ENCODE measurements at regions not wholly inside any gene's neighbourhood (a gene's known extent, or its start where the extent isn't known, plus 50 kb on each side); places are given as distances from the start of the nearest gene placed in this dataset.

DNA sequence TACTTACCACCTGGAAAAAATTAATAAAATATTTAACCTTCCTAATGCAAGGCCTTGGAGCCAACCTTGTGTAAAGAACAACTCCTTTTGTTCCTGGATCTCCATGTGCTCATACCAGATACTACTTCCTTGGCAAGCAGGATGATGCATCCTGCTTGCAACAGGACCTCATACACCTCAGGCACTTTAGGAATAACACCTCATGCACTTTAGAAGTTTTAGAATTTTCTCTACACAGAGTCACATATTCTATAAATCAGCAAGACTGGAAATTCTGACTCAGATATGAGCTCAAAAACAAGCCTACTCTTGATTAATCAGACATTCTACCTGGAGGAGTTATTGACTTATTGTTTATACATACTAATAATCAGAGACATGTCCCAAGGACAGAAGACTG lies 209.6 kb upstream of the CDH10 start:
- intact Hi-C loops (cut with micrococcal nuclease; ENCODE audit: unreplicated experiment) = no loop called here
- no TSS peak for BruUV-seq (replicated peaks)
- Histone ChIP-seq H3K4me1 (ENCODE audit: insufficient read depth, low read length, poor library complexity, severe bottlenecking) (no peaks in the 10 kb centered on the region), H3K4me3 (ENCODE audit: low read depth, low read length, poor library complexity, severe bottlenecking) (no peak overlapping the region), H3K9me3 (ENCODE audit: low read depth, low read length, poor library complexity, severe bottlenecking) (no peaks in the 10 kb centered on the region), H3K27me3 (replicated peaks; ENCODE audit: insufficient read depth, low read depth, low read length, poor library complexity) (no peaks in the 10 kb centered on the region), H3K36me3 (ENCODE audit: insufficient read depth, low read length, poor library complexity, severe bottlenecking) (no peaks in the 10 kb centered on the region), H3K27ac (ENCODE audit: low read depth, low read length, poor library complexity, severe bottlenecking) (no peak overlapping the region)
- POLR2A ChIA-PET (ENCODE audit: low non-redundant PET) = no interaction called here
- CTCF ChIA-PET = no interaction called here
- DNase-seq (ENCODE audit: low spot score) = no peak
- TF ChIP-seq, protein P1, sequence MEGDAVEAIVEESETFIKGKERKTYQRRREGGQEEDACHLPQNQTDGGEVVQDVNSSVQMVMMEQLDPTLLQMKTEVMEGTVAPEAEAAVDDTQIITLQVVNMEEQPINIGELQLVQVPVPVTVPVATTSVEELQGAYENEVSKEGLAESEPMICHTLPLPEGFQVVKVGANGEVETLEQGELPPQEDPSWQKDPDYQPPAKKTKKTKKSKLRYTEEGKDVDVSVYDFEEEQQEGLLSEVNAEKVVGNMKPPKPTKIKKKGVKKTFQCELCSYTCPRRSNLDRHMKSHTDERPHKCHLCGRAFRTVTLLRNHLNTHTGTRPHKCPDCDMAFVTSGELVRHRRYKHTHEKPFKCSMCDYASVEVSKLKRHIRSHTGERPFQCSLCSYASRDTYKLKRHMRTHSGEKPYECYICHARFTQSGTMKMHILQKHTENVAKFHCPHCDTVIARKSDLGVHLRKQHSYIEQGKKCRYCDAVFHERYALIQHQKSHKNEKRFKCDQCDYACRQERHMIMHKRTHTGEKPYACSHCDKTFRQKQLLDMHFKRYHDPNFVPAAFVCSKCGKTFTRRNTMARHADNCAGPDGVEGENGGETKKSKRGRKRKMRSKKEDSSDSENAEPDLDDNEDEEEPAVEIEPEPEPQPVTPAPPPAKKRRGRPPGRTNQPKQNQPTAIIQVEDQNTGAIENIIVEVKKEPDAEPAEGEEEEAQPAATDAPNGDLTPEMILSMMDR (conservative IDR thresholded peaks at IDR 0.05; ENCODE audit: low read depth, low read length) = no peak

DNA sequence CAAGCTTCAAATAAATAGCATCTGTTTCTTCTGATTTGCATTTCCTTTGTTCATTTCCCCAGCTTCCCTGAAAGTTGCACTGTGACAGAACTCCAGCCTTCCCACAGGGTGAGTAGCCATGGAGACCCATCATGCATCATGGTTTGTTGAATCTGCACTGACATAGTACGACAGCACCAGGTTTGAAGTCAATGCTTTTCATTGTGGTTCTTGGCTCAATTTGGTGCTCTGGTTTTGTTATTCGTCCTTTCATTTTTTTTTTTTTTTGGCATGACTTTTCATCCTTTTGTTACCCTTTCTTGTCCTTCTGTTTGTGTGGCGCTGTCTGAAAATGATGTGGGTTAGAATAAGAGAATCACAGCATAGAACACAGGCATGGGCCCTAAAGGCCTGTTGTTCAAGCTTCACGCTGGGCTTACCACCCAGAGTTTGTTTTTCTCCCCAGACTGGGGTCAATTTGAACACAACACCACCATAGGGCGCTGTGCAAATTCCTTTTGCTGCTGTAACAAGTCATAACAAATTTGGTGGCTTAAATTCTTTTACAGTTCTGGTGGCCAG lies 206.2 kb upstream of the CDH10 start:
- no TSS peak for BruUV-seq (replicated peaks)
- Histone ChIP-seq H3K27me3 (replicated peaks; ENCODE audit: insufficient read depth, low read depth, low read length, poor library complexity) (no peaks in the 10 kb centered on the region), H3K4me3 (ENCODE audit: low read depth, low read length, poor library complexity, severe bottlenecking) (no peak overlapping the region), H3K36me3 (ENCODE audit: insufficient read depth, low read length, poor library complexity, severe bottlenecking) (no peaks in the 10 kb centered on the region), H3K27ac (ENCODE audit: low read depth, low read length, poor library complexity, severe bottlenecking) (no peak overlapping the region), H3K4me1 (ENCODE audit: insufficient read depth, low read length, poor library complexity, severe bottlenecking) (no peaks in the 10 kb centered on the region), H3K9me3 (ENCODE audit: low read depth, low read length, poor library complexity, severe bottlenecking) (no peaks in the 10 kb centered on the region)
- intact Hi-C loops (cut with micrococcal nuclease; ENCODE audit: unreplicated experiment) = no loop called here
- POLR2A ChIA-PET (ENCODE audit: low non-redundant PET) = no interaction called here
- CTCF ChIA-PET = no interaction called here
- no peak for DNase-seq (ENCODE audit: low spot score)
- TF ChIP-seq, protein P1 (conservative IDR thresholded peaks at IDR 0.05; ENCODE audit: low read depth, low read length) = no peak
- TF ChIP-seq EZH2 (IDR thresholded peaks at IDR 0.05; ENCODE audit: borderline replicate concordance, low read depth, low read length, poor library complexity, severe bottlenecking) = no peak

DNA sequence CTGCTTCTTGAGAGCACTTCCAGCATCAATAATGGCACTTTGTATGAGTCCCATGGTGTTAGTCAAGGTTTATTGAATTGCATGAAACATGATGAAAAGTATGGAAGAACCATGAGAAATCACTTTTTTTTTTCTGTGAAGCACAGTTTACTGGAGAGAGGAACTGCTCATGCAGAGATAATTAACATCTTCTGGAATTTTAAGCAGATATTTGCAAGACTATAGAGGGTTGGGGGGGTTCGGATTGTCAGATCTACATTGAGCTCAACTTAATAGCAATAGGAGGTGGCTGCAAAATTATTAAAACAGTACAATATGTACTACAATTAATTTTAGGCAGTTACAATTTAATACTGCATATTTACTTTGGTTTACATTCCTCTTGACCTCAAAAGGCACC lies 204.4 kb upstream of the CDH10 start:
- DNase-seq (ENCODE audit: low spot score) = peak; percentile 15
- BruUV-seq (replicated peaks) = no TSS peak
- no peaks in the 10 kb centered on the region for H3K36me3 ChIP-seq (ENCODE audit: insufficient read depth, low read length, poor library complexity, severe bottlenecking)
- H3K4me1 ChIP-seq (ENCODE audit: insufficient read depth, low read length, poor library complexity, severe bottlenecking) = no peaks in the 10 kb centered on the region
- intact Hi-C loops (cut with micrococcal nuclease; ENCODE audit: unreplicated experiment) = no loop called here
- H3K27ac ChIP-seq (ENCODE audit: low read depth, low read length, poor library complexity, severe bottlenecking) = no peak overlapping the region
- TF ChIP-seq EZH2 (IDR thresholded peaks at IDR 0.05; ENCODE audit: borderline replicate concordance, low read depth, low read length, poor library complexity, severe bottlenecking) = no peak
- TF ChIP-seq, protein P1 (conservative IDR thresholded peaks at IDR 0.05; ENCODE audit: low read depth, low read length) = no peak
- no peak overlapping the region for H3K4me3 ChIP-seq (ENCODE audit: low read depth, low read length, poor library complexity, severe bottlenecking)
- ChIA-PET POLR2A (ENCODE audit: low non-redundant PET) (no interaction called here), CTCF (interaction anchor here (0.7 kb wide), 1 partner anchor 29 kb away, joined by 4 read pairs; no protein-coding TSS in a partner anchor)
- no peaks in the 10 kb centered on the region for H3K9me3 ChIP-seq (ENCODE audit: low read depth, low read length, poor library complexity, severe bottlenecking)
- no peaks in the 10 kb centered on the region for H3K27me3 ChIP-seq (replicated peaks; ENCODE audit: insufficient read depth, low read depth, low read length, poor library complexity)

Data from A673 (cell line).